Testis (tissue), 2 donors: ENCODE measurements at regions not wholly inside any gene's neighbourhood (a gene's known extent, or its start where the extent isn't known, plus 50 kb on each side); places are given as distances from the start of the nearest gene placed in this dataset.

Experiments used
- CTCF ChIP-seq, 3 experiments: fragments of 450-650 bp in 2 of 3; fragments of 200-600 bp in 1 of 3; sonication (generic) in 1 of 3; IDR thresholded peaks; one replicate each; pipeline ENCODE4 v1.5.1; 2016 to 2019; ENCODE audit warnings: antibody characterized with exemption in 3 of 3, mild to moderate bottlenecking in 2 of 3, moderate library complexity in 1 of 3
- POLR2A ChIP-seq: fragments of 450-650 bp; IDR thresholded peaks from one replicate; pipeline ENCODE4 v1.6.1; 2017; ENCODE audit warnings: antibody characterized with exemption, mild to moderate bottlenecking, moderate library complexity

- TF ChIP-seq CTCF (IDR thresholded peaks at IDR 0.05) (no peak), POLR2A (no peak)
Observed at GRCh38 chr13:57346786-57347185, 179.8 kb downstream of the PRR20E start.
